ENCODE measurements at regions not wholly inside any gene's neighbourhood (a gene's known extent, or its start where the extent isn't known, plus 50 kb on each side); places are given as distances from the start of the nearest gene placed in this dataset.

GRCh38 chr4:128480945-128481344, 193.3 kb upstream of the PGRMC2 start:
- no peak for DNase-seq

GRCh38 chr4:128477540-128477939, 189.9 kb upstream of the PGRMC2 start:
- no peak for DNase-seq

GRCh38 chr4:128475597-128475996, 188.0 kb upstream of the PGRMC2 start:
- no peak for DNase-seq

GRCh38 chr4:128471576-128471975, 184.0 kb upstream of the PGRMC2 start:
- DNase-seq, result no peak

- DNase-seq, result no peak
Observed at GRCh38 chr4:128470492-128471053, 183.0 kb upstream of the PGRMC2 start.

GRCh38 chr4:128468123-128468989, 180.7 kb upstream of the PGRMC2 start:
- no peak for DNase-seq

GRCh38 chr4:128465523-128465922, 177.9 kb upstream of the PGRMC2 start:
- DNase-seq, result no peak

GRCh38 chr4:128463006-128463405, 175.4 kb upstream of the PGRMC2 start:
- no peak for DNase-seq

GRCh38 chr4:128462103-128462783, 174.6 kb upstream of the PGRMC2 start:
- no peak for DNase-seq

- DNase-seq, result no peak
Observed at GRCh38 chr4:128461291-128462102, 173.9 kb upstream of the PGRMC2 start.

GRCh38 chr4:128459547-128459946, 171.9 kb upstream of the PGRMC2 start:
- DNase-seq, result no peak

- DNase-seq, result no peak
Observed at GRCh38 chr4:128458816-128459215, 171.2 kb upstream of the PGRMC2 start.

- DNase-seq, result no peak
Observed at GRCh38 chr4:128457726-128458125, 170.1 kb upstream of the PGRMC2 start.

GRCh38 chr4:128456171-128456570, 168.6 kb upstream of the PGRMC2 start:
- DNase-seq, result no peak

GRCh38 chr4:128455480-128455879, 167.9 kb upstream of the PGRMC2 start:
- DNase-seq, result no peak

GRCh38 chr4:128454881-128455280, 167.3 kb upstream of the PGRMC2 start:
- DNase-seq, result no peak

GRCh38 chr4:128454281-128454871, 166.8 kb upstream of the PGRMC2 start:
- DNase-seq, result peak; percentile 80

- DNase-seq, result no peak
Observed at GRCh38 chr4:128452415-128452814, 164.8 kb upstream of the PGRMC2 start.

GRCh38 chr4:128451270-128451905, 163.8 kb upstream of the PGRMC2 start:
- no peak for DNase-seq

GRCh38 chr4:128450326-128451120, 162.9 kb upstream of the PGRMC2 start:
- DNase-seq, result no peak

GRCh38 chr4:128449251-128449650, 161.6 kb upstream of the PGRMC2 start:
- DNase-seq, result no peak

Data from stimulated activated CD4-positive, alpha-beta T cell treated with anti-CD3 and anti-CD28 coated beads, Interleukin-15, amount 100 ng/mL, for 24 hours (primary cell).